ENCODE measurements at regions not wholly inside any gene's neighbourhood (a gene's known extent, or its start where the extent isn't known, plus 50 kb on each side); places are given as distances from the start of the nearest gene placed in this dataset.
"Not testable (repeated sequence)": the region's sequence is repeated elsewhere in the genome, so short reads cannot be mapped to it uniquely, and the experiment has no call there.

DNA sequence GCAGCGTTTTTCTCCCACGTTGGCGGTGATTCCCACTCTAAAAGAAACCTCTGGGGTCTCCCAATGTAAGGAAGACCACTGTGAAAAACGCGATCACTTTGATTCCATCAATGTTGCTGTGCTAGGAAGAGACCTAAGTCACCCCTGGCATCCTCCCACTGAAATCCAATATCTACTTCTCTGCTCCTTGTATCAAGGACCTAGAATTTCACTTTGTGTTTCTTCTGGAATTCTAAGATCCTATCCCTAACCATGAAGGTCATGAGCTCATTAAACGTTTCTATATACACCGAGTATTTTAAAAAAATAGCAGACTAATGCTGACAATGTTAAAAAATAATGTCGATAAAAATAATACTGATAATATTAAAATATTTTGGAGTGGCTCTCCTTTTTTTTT, 118.8 kb upstream of the MYO10 start:
- CTCF ChIA-PET: no interaction called here
- TF ChIP-seq, protein P1, sequence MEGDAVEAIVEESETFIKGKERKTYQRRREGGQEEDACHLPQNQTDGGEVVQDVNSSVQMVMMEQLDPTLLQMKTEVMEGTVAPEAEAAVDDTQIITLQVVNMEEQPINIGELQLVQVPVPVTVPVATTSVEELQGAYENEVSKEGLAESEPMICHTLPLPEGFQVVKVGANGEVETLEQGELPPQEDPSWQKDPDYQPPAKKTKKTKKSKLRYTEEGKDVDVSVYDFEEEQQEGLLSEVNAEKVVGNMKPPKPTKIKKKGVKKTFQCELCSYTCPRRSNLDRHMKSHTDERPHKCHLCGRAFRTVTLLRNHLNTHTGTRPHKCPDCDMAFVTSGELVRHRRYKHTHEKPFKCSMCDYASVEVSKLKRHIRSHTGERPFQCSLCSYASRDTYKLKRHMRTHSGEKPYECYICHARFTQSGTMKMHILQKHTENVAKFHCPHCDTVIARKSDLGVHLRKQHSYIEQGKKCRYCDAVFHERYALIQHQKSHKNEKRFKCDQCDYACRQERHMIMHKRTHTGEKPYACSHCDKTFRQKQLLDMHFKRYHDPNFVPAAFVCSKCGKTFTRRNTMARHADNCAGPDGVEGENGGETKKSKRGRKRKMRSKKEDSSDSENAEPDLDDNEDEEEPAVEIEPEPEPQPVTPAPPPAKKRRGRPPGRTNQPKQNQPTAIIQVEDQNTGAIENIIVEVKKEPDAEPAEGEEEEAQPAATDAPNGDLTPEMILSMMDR (IDR thresholded peaks at IDR 0.05): no peak
- Mint-ChIP-seq H3K27ac (no peak overlapping the region), H3K4me1 (ENCODE audit: low read depth) (no peaks in the 10 kb centered on the region), H3K4me3 (no peak overlapping the region), H3K36me3 (ENCODE audit: low read depth) (no peaks in the 10 kb centered on the region), H3K9me3 (no peaks in the 10 kb centered on the region), H3K27me3 (peaks cover 1% of the 10 kb centered on the region)
- no peak for ATAC-seq
- DNase-seq: no peak
- intact Hi-C loops (cut with micrococcal nuclease): no loop called here
- POLR2A ChIA-PET: no interaction called here

DNA sequence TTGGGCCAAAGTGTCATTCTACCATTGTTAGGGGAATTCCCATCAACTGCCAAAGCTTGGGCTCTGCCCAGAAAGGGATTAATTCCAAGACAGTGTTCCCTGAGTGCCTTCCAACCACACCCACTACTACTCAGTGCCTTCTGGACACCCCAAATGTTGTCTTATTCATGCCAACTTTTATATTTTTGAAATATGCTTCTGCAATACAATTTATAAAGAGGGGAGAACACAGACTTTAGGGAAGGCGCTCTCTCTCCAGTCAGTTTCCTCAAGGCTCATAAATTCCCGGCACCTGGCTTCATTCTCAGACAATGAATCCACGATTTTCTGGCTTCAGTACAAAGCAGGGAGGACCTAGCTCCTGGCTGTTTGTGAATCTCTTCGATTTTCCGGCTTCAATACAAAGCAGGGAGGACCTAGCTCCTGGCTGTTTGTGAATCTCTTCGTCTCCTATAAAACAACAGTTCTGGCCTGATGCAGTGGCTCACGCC, 120.1 kb upstream of the MYO10 start:
- H3K27ac Mint-ChIP-seq: no peak overlapping the region
- peaks cover 1% of the 10 kb centered on the region for H3K9me3 Mint-ChIP-seq
- no peak for ATAC-seq
- intact Hi-C loops (cut with micrococcal nuclease): no loop called here
- H3K4me3 Mint-ChIP-seq: no peak overlapping the region
- no peaks in the 10 kb centered on the region for H3K4me1 Mint-ChIP-seq (ENCODE audit: low read depth)
- no peaks in the 10 kb centered on the region for H3K36me3 Mint-ChIP-seq (ENCODE audit: low read depth)
- ChIA-PET POLR2A (no interaction called here), CTCF (no interaction called here)
- TF ChIP-seq, protein P1 (IDR thresholded peaks at IDR 0.05): no peak
- DNase-seq: no peak
- H3K27me3 Mint-ChIP-seq: peaks cover 1% of the 10 kb centered on the region

DNA sequence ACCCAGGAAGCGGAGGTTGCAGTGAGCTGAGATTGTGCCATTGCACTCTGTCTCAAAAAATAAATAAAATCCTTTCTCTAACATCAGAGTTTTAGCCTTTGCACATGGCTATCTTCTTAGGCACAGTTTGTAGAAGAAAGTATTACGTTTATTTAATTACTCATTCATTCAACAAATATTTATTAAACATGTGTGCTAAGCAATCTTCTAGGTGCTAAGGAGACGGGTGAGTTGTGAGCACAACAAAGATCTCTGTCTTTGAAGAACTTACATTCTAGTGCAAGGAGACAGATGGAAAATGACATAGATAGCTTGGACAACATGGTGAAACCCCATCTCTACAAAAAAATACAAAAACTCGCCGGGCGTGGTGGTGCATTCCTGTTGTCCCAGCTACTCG, 122.3 kb upstream of the MYO10 start:
- ATAC-seq (no peak), DNase-seq (no peak)
- intact Hi-C loops (cut with micrococcal nuclease): no loop called here
- Mint-ChIP-seq H3K27ac (no peak overlapping the region), H3K36me3 (ENCODE audit: low read depth) (no peaks in the 10 kb centered on the region), H3K4me3 (no peak overlapping the region), H3K27me3 (peaks cover 1% of the 10 kb centered on the region), H3K9me3 (peaks cover 1% of the 10 kb centered on the region), H3K4me1 (ENCODE audit: low read depth) (no peaks in the 10 kb centered on the region)
- POLR2A ChIA-PET: interaction anchor here (0.7 kb wide), 1 partner anchor 39 kb away, joined by 3 read pairs; no protein-coding TSS in a partner anchor
- CTCF ChIA-PET: no interaction called here
- TF ChIP-seq, protein P1 (IDR thresholded peaks at IDR 0.05): no peak

DNA sequence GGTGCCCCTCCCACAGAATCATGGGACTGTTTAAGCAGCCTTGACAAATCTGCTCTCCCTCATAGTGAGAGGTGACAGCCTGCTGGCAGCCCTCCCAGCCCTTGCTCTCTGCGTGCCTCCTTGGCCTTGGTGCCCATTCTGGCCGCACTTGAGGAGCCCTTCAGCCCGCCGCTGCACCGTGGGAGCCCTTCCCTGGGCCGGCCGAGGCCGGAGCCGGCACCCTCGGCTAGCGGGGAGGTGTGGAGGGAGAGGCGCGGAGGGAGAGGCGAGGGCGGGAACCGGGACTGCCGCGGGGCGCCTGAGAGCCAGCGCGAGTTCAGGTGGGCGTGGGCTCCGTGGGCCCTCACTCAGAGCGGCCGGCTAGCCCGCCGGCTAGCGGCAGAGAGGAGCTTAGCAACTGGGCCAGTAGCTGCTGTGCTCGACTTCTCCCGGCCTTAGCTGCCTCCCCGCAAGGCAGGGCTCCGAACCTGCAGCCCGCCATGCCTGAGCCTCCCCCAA, 125.9 kb upstream of the MYO10 start:
- peaks cover 1% of the 10 kb centered on the region for H3K9me3 Mint-ChIP-seq
- ATAC-seq (no peak), DNase-seq (no peak)
- no peak overlapping the region for H3K4me3 Mint-ChIP-seq
- no peaks in the 10 kb centered on the region for H3K27me3 Mint-ChIP-seq
- ChIA-PET CTCF (no interaction called here), POLR2A (no interaction called here)
- TF ChIP-seq, protein P1 (IDR thresholded peaks at IDR 0.05): no peak
- H3K27ac Mint-ChIP-seq: no peak overlapping the region
- no peaks in the 10 kb centered on the region for H3K36me3 Mint-ChIP-seq (ENCODE audit: low read depth)
- H3K4me1 Mint-ChIP-seq (ENCODE audit: low read depth): no peaks in the 10 kb centered on the region
- intact Hi-C loops (cut with micrococcal nuclease): no loop called here

DNA sequence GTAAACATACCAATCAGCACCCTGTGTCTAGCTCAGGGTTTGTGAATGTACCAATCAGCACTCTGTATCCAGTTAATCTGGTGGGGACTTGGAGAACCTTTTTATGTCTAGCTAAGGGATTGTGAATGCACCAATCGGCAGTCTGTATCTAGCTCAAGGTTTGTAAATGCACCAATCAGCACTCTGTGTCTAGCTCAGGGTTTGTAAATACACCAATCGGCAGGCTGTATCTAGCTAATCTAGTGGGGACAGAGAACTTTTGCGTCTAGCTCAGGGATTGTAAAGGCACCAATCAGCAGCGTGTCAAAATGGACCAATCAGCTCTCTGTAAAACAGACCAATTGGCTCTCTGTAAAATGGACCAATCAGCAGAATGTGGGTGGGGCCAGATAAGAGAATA, 126.7 kb upstream of the MYO10 start:
- H3K36me3 Mint-ChIP-seq (ENCODE audit: low read depth); H3K27ac Mint-ChIP-seq; POLR2A ChIA-PET; H3K4me1 Mint-ChIP-seq (ENCODE audit: low read depth); intact Hi-C loops (cut with micrococcal nuclease); H3K27me3 Mint-ChIP-seq; CTCF ChIA-PET; DNase-seq; H3K9me3 Mint-ChIP-seq; H3K4me3 Mint-ChIP-seq; ATAC-seq: not testable (repeated sequence)

DNA sequence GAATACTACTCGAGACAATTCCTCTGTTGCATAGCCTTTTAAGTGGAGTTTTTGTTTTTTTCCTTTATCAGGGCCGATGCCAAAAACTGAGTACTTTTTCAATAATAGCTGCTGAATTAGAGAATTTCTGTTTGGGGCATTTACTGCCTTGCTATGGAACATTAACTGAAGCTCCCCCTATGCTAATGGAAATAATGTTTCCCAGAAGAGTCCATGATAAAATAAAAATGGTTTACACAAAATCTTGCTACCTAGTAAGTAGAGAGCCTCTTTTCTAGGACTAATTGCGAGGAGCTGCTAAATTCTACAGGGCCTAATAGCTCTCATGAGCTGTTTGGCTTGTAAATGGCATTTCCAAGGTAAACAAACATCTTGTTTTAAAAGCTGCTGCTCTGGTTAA, 128.2 kb upstream of the MYO10 start:
- Mint-ChIP-seq H3K27me3 (no peaks in the 10 kb centered on the region), H3K4me3 (no peak overlapping the region), H3K36me3 (ENCODE audit: low read depth) (no peaks in the 10 kb centered on the region), H3K4me1 (ENCODE audit: low read depth) (no peaks in the 10 kb centered on the region), H3K27ac (no peak overlapping the region), H3K9me3 (peaks cover 1% of the 10 kb centered on the region)
- ChIA-PET POLR2A (no interaction called here), CTCF (no interaction called here)
- DNase-seq (no peak), ATAC-seq (no peak)
- intact Hi-C loops (cut with micrococcal nuclease): no loop called here
- TF ChIP-seq, protein P1 (IDR thresholded peaks at IDR 0.05): no peak

Measured in activated CD8-positive, alpha-beta T cell treated with anti-CD3 and anti-CD28 coated beads for 36 hours (primary cell).